Endothelial cell of umbilical vein (primary cell): ENCODE measurements at regions not wholly inside any gene's neighbourhood (a gene's known extent, or its start where the extent isn't known, plus 50 kb on each side); places are given as distances from the start of the nearest gene placed in this dataset.

Experiments
- BruUV-seq: library from RNA; stranded (reverse); fragments of 400-500 nt; replicated peaks from 2 replicates; lab custom pipeline; 2021; lab: Mats Ljungman, UMichigan
- CTCF ChIA-PET: fragments of 300-600, 350-600 bp; sonication (Branson Sonifier 250); formaldehyde crosslinking; loops from one replicate; lab custom pipeline; 2021; ENCODE audit warnings: antibody characterized with exemption, inconsistent platforms; lab: Charles Lee
- POLR2A ChIA-PET: fragments of 300-600, 350-600 bp; sonication (Branson Sonifier 250); formaldehyde crosslinking; loops from one replicate; lab custom pipeline; 2021; ENCODE audit warnings: antibody characterized with exemption, inconsistent platforms; lab: Charles Lee
- DNase-seq: peaks from one replicate; pipeline ENCODE4 v3.0.0-alpha.2; 2011; ENCODE audit warnings: low read depth, low spot score
- FAIRE-seq: peaks from 2 replicates; lab custom pipeline; 2011; peaks lifted over from hg19 to GRCh38; lab: Jason Lieb, UNC
- H2AFZ ChIP-seq: 2 replicates; pipeline ENCODE4 v1.6.0; 2012; ENCODE audit warnings: low read depth, low read length, control low read depth, inconsistent platforms
- H3K27ac ChIP-seq: 2 replicates; pipeline ENCODE4 v1.5.1; 2011; ENCODE audit warnings: low read depth, mild to moderate bottlenecking, control low read depth, low read length, moderate library complexity; ENCODE audit not compliant: insufficient read depth
- H3K27me3 ChIP-seq, 2 experiments: 2 replicates each; pipeline versions ENCODE4 v1.6.0 to v1.6.1; 2011; ENCODE audit warnings: low read length in 2 of 2, mixed read lengths in 1 of 2; ENCODE audit not compliant: control insufficient read depth in 2 of 2, insufficient read depth in 2 of 2
- H3K36me3 ChIP-seq, 2 experiments: 2 replicates in 1 of 2; 3 replicates in 1 of 2; pipeline ENCODE4 v1.5.1; 2011; ENCODE audit warnings: low read length in 2 of 2, mild to moderate bottlenecking in 1 of 2, moderate library complexity in 1 of 2; ENCODE audit not compliant: control insufficient read depth in 2 of 2, insufficient read depth in 2 of 2; ENCODE audit errors: extremely low read depth in 1 of 2
- H3K4me1 ChIP-seq: 3 replicates; pipeline ENCODE4 v1.5.1; 2011; ENCODE audit warnings: mild to moderate bottlenecking, low read length; ENCODE audit not compliant: control insufficient read depth, insufficient read depth; ENCODE audit errors: extremely low read depth
- H3K4me2 ChIP-seq: 2 replicates; pipeline ENCODE4 v1.6.1; 2011; ENCODE audit warnings: low read length, control low read depth, mixed read lengths; ENCODE audit not compliant: insufficient read depth
- H3K4me3 ChIP-seq, 3 experiments: fragments of 200-600 bp in 1 of 3; sonication (generic), shearing (Covaris generic) in 1 of 3; replicated peaks in 1 of 3; 2 replicates each; pipeline ENCODE4 v1.5.1; 2011 to 2016; ENCODE audit warnings: control low read depth in 3 of 3, low read length in 3 of 3, mild to moderate bottlenecking in 2 of 3, inconsistent platforms in 1 of 3, low read depth in 1 of 3, moderate library complexity in 1 of 3; ENCODE audit not compliant: insufficient read depth in 1 of 3
- H3K79me2 ChIP-seq: 2 replicates; pipeline ENCODE4 v1.6.0; 2012; ENCODE audit warnings: low read length, inconsistent platforms; ENCODE audit not compliant: control insufficient read depth, insufficient read depth
- H3K9ac ChIP-seq: replicated peaks from 2 replicates; pipeline ENCODE3; 2011; ENCODE audit warnings: low read length, control low read depth; ENCODE audit not compliant: insufficient read depth; ENCODE audit errors: extremely low read depth
- H3K9me1 ChIP-seq: replicated peaks from 3 replicates; pipeline ENCODE4 v1.6.0; 2011; ENCODE audit warnings: mild to moderate bottlenecking, low read length; ENCODE audit not compliant: control insufficient read depth, insufficient read depth; ENCODE audit errors: extremely low read depth
- H3K9me3 ChIP-seq: replicated peaks from 2 replicates; pipeline ENCODE4 v1.5.1; 2012; ENCODE audit warnings: low read length, inconsistent platforms; ENCODE audit not compliant: control insufficient read depth, insufficient read depth
- H4K20me1 ChIP-seq: replicated peaks from 2 replicates; pipeline ENCODE3; 2011; ENCODE audit warnings: mild to moderate bottlenecking, low read length; ENCODE audit not compliant: control insufficient read depth, insufficient read depth; ENCODE audit errors: extremely low read depth
- CTCF ChIP-seq, 2 donors: IDR thresholded peaks; 1 replicate in 1 of 2; 2 replicates in 1 of 2; pipeline ENCODE4 v1.5.1; 2011; ENCODE audit warnings: low read length in 2 of 2, mild to moderate bottlenecking in 2 of 2, moderate library complexity in 2 of 2, control low read depth in 1 of 2, inconsistent platforms in 1 of 2, low read depth in 1 of 2; ENCODE audit not compliant: insufficient read depth in 1 of 2; ENCODE audit errors: extremely low read depth in 1 of 2
- EZH2 ChIP-seq: IDR thresholded peaks from 2 replicates; pipeline ENCODE4 v1.6.1; 2012; ENCODE audit warnings: borderline replicate concordance, low read depth, mild to moderate bottlenecking, moderate library complexity, low read length, inconsistent platforms; ENCODE audit not compliant: severe bottlenecking
- FOS ChIP-seq: IDR thresholded peaks from 2 replicates; pipeline ENCODE4 v1.6.1; 2011; ENCODE audit warnings: mild to moderate bottlenecking, low read length, moderate library complexity, borderline replicate concordance; ENCODE audit not compliant: insufficient read depth
- GATA2 ChIP-seq: IDR thresholded peaks from 2 replicates; pipeline ENCODE4 v1.7.0; 2011; ENCODE audit warnings: low read depth, mild to moderate bottlenecking, moderate library complexity, mixed read lengths, low read length; ENCODE audit not compliant: insufficient read length, insufficient read depth
- JUN ChIP-seq: IDR thresholded peaks from 2 replicates; pipeline ENCODE4 v1.6.1; 2011; ENCODE audit warnings: borderline replicate concordance, low read depth; ENCODE audit not compliant: insufficient read length, insufficient read depth
- MAX ChIP-seq: IDR thresholded peaks from 2 replicates; pipeline ENCODE4 v1.6.1; 2011; ENCODE audit not compliant: insufficient read depth, insufficient read length
- MYC ChIP-seq: IDR thresholded peaks from one replicate; pipeline ENCODE4 v1.6.1; 2011; ENCODE audit warnings: mild to moderate bottlenecking, low read depth, low read length
- POLR2A ChIP-seq: IDR thresholded peaks from 2 replicates; pipeline ENCODE4 v1.6.1; 2012; ENCODE audit warnings: low read depth, mild to moderate bottlenecking, control low read depth, low read length
- POLR2AphosphoS5 ChIP-seq: IDR thresholded peaks from 2 replicates; pipeline ENCODE4 v1.6.1; 2012; ENCODE audit warnings: low read depth, mild to moderate bottlenecking, control low read depth, low read length, moderate library complexity; ENCODE audit not compliant: insufficient read depth
- dilution Hi-C: fragments of 300-500 bp; cut with MboI; formaldehyde crosslinking; loops from one replicate; pipeline ENCODE4 v1.15.0; 2019; ENCODE audit warnings: low sequenced_read_pairs; ENCODE audit not compliant: extremely low pct_ligation_motif_present
- intact Hi-C: fragments of 100-400 bp; cut with micrococcal nuclease; formaldehyde crosslinking; loops from one replicate; pipeline ENCODE4 v1.10.0; 2022

- H3K4me2 ChIP-seq: no peak overlapping the region
- BruUV-seq: no TSS peak
- H3K9ac ChIP-seq: no peak overlapping the region
- no peaks in the 10 kb centered on the region for H3K9me3 ChIP-seq
- no peak overlapping the region for H3K4me3 ChIP-seq
- H3K27me3 ChIP-seq: no peaks in the 10 kb centered on the region
- no peaks in the 10 kb centered on the region for H3K36me3 ChIP-seq
- TF ChIP-seq GATA2: no peak
- no peaks in the 10 kb centered on the region for H3K79me2 ChIP-seq
- CTCF ChIA-PET: no interaction called here
- intact Hi-C loops: no loop called here
- DNase-seq (no peak), FAIRE-seq (no peak)
- no peaks in the 10 kb centered on the region for H3K4me1 ChIP-seq
- no peaks in the 10 kb centered on the region for H4K20me1 ChIP-seq
- H3K9me1 ChIP-seq: no peaks in the 10 kb centered on the region
- dilution Hi-C loops: no loop called here
- H3K27ac ChIP-seq: no peak overlapping the region
- H2AFZ ChIP-seq: no peak overlapping the region
- POLR2A ChIA-PET: no interaction called here
Observed at GRCh38 chr3:63167113-63167512, 111.0 kb upstream of the SYNPR start.

GRCh38 chr3:63168179-63168578 lies 109.9 kb upstream of the SYNPR start:
- H3K36me3 ChIP-seq: no peaks in the 10 kb centered on the region
- no peaks in the 10 kb centered on the region for H4K20me1 ChIP-seq
- no peaks in the 10 kb centered on the region for H3K9me3 ChIP-seq
- POLR2A ChIA-PET: no interaction called here
- H3K79me2 ChIP-seq: no peaks in the 10 kb centered on the region
- H3K27ac ChIP-seq: no peak overlapping the region
- TF ChIP-seq POLR2AphosphoS5 (no peak), POLR2A (no peak), EZH2 (no peak), GATA2 (no peak), FOS (no peak), MYC (no peak), CTCF (IDR thresholded peaks at IDR 0.05; ENCODE audit: extremely low read depth in 1 of 2, insufficient read depth in 1 of 2, low read depth in 1 of 2, low read length in 2 of 2) (no peak), JUN (no peak), MAX (no peak)
- FAIRE-seq: no peak
- no peak overlapping the region for H3K9ac ChIP-seq
- dilution Hi-C loops (no loop called here), intact Hi-C loops (no loop called here)
- CTCF ChIA-PET: no interaction called here
- H3K4me2 ChIP-seq: no peak overlapping the region
- DNase-seq: no peak
- BruUV-seq: no TSS peak
- no peaks in the 10 kb centered on the region for H3K4me1 ChIP-seq
- H3K4me3 ChIP-seq: no peak overlapping the region
- no peak overlapping the region for H2AFZ ChIP-seq
- H3K9me1 ChIP-seq: no peaks in the 10 kb centered on the region
- H3K27me3 ChIP-seq: no peaks in the 10 kb centered on the region
